Suprapubic skin (tissue), 4 donors: ENCODE measurements at regions not wholly inside any gene's neighbourhood (a gene's known extent, or its start where the extent isn't known, plus 50 kb on each side); places are given as distances from the start of the nearest gene placed in this dataset.

Source experiments
- EP300 ChIP-seq: sonication (generic); formaldehyde crosslinking; IDR thresholded peaks from one replicate; pipeline ENCODE4 v1.6.1; 2017; ENCODE audit warnings: antibody characterized with exemption
- POLR2A ChIP-seq, 2 donors: fragments of 450-650 bp; IDR thresholded peaks; one replicate each; pipeline ENCODE4 v1.6.1; 2017; ENCODE audit warnings: antibody characterized with exemption in 2 of 2, mild to moderate bottlenecking in 2 of 2, moderate library complexity in 2 of 2
- POLR2AphosphoS5 ChIP-seq, 3 donors: sonication (generic); formaldehyde crosslinking; IDR thresholded peaks; one replicate each; pipeline ENCODE4 v1.6.1; 2017; ENCODE audit warnings: antibody characterized with exemption in 3 of 3
- TF ChIP-seq, protein P1 (sequence below), 2 donors: fragments of 200-600 bp in 1 of 2; fragments of 450-650 bp in 1 of 2; sonication (generic) in 1 of 2; IDR thresholded peaks; one replicate each; pipeline ENCODE4 v1.5.1; 2016 to 2019; ENCODE audit warnings: antibody characterized with exemption in 2 of 2, mild to moderate bottlenecking in 1 of 2, moderate library complexity in 1 of 2

GRCh38 chr18:73839441-73839840, 308.2 kb downstream of the FBXO15 start:
- TF ChIP-seq, protein P1, sequence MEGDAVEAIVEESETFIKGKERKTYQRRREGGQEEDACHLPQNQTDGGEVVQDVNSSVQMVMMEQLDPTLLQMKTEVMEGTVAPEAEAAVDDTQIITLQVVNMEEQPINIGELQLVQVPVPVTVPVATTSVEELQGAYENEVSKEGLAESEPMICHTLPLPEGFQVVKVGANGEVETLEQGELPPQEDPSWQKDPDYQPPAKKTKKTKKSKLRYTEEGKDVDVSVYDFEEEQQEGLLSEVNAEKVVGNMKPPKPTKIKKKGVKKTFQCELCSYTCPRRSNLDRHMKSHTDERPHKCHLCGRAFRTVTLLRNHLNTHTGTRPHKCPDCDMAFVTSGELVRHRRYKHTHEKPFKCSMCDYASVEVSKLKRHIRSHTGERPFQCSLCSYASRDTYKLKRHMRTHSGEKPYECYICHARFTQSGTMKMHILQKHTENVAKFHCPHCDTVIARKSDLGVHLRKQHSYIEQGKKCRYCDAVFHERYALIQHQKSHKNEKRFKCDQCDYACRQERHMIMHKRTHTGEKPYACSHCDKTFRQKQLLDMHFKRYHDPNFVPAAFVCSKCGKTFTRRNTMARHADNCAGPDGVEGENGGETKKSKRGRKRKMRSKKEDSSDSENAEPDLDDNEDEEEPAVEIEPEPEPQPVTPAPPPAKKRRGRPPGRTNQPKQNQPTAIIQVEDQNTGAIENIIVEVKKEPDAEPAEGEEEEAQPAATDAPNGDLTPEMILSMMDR (IDR thresholded peaks at IDR 0.05): no peak
- TF ChIP-seq POLR2AphosphoS5 (IDR thresholded peaks at IDR 0.05) (no peak), POLR2A (IDR thresholded peaks at IDR 0.05) (no peak), EP300 (no peak)
